GM21737 (cell line): ENCODE measurements at regions not wholly inside any gene's neighbourhood (a gene's known extent, or its start where the extent isn't known, plus 50 kb on each side); places are given as distances from the start of the nearest gene placed in this dataset.

Source experiments
- ATAC-seq: cut with Tn5 transposase; IDR thresholded peaks from one replicate; pipeline ENCODE4 v1.9.1; 2021; ENCODE audit warnings: mild to moderate bottlenecking, moderate library complexity; ENCODE audit not compliant: unreplicated experiment

GRCh38 chr3:132267391-132267993 is 49.7 kb upstream of the ACP3 start:
- ATAC-seq = no peak
